H9 (cell line): ENCODE measurements at regions not wholly inside any gene's neighbourhood (a gene's known extent, or its start where the extent isn't known, plus 50 kb on each side); places are given as distances from the start of the nearest gene placed in this dataset.

Experiments
- DNase-seq: peaks from one replicate; pipeline ENCODE4 v3.0.0-alpha.2; 2017
- H2AFZ ChIP-seq: one replicate; pipeline ENCODE4 v1.6.1; 2013; ENCODE audit warnings: mild to moderate bottlenecking, low read length, control low read depth, moderate library complexity
- H2AK5ac ChIP-seq: 2 replicates; pipeline ENCODE4 v1.6.1; 2013; ENCODE audit warnings: low read length, control low read depth, mixed read lengths; ENCODE audit not compliant: insufficient read length
- H2BK120ac ChIP-seq: one replicate; pipeline ENCODE4 v1.6.1; 2013; ENCODE audit warnings: low read depth, mild to moderate bottlenecking, low read length, control low read depth, inconsistent platforms; ENCODE audit not compliant: poor library complexity, severe bottlenecking
- H2BK12ac ChIP-seq: 2 replicates; pipeline ENCODE4 v1.6.1; 2013; ENCODE audit warnings: low read length, control low read depth, mixed read lengths, low read depth; ENCODE audit not compliant: insufficient read length
- H2BK15ac ChIP-seq: 2 replicates; pipeline ENCODE4 v1.6.1; 2013; ENCODE audit warnings: low read depth, low read length, control low read depth
- H2BK20ac ChIP-seq: one replicate; pipeline ENCODE4 v1.6.1; 2013; ENCODE audit warnings: low read depth, mild to moderate bottlenecking, low read length, control low read depth, inconsistent platforms; ENCODE audit not compliant: poor library complexity, severe bottlenecking
- H2BK5ac ChIP-seq: 2 replicates; pipeline ENCODE4 v1.6.1; 2013; ENCODE audit warnings: low read length, control low read depth, mixed read lengths; ENCODE audit not compliant: insufficient read length
- H3K14ac ChIP-seq: 2 replicates; pipeline ENCODE4 v1.6.1; 2013; ENCODE audit warnings: low read length, control low read depth; ENCODE audit not compliant: insufficient read depth
- H3K18ac ChIP-seq: 2 replicates; pipeline ENCODE4 v1.6.1; 2013; ENCODE audit warnings: low read depth, mild to moderate bottlenecking, mixed read lengths, low read length, control low read depth; ENCODE audit not compliant: insufficient read length
- H3K23ac ChIP-seq: 2 replicates; pipeline ENCODE4 v1.6.1; 2013; ENCODE audit warnings: low read length, control low read depth, mixed read lengths, low read depth; ENCODE audit not compliant: insufficient read length
- H3K23me2 ChIP-seq: 2 replicates; pipeline ENCODE4 v1.6.1; 2013; ENCODE audit warnings: low read depth, mild to moderate bottlenecking, mixed read lengths, low read length, control low read depth; ENCODE audit not compliant: insufficient read length, poor library complexity, severe bottlenecking
- H3K27ac ChIP-seq: 2 replicates; pipeline ENCODE4 v1.5.1; 2013; ENCODE audit warnings: low read length, control low read depth, mixed read lengths, low read depth; ENCODE audit not compliant: insufficient read length
- H3K27me3 ChIP-seq: 2 replicates; pipeline ENCODE4 v1.6.1; 2013; ENCODE audit warnings: low read length, control low read depth, inconsistent platforms; ENCODE audit not compliant: insufficient read depth
- H3K4ac ChIP-seq: 2 replicates; pipeline ENCODE4 v1.6.1; 2013; ENCODE audit warnings: low read depth, mild to moderate bottlenecking, control low read depth, inconsistent platforms, low read length, moderate library complexity
- H3K4me1 ChIP-seq: 2 replicates; pipeline ENCODE4 v1.6.1; 2013; ENCODE audit warnings: low read length, control low read depth, inconsistent platforms; ENCODE audit not compliant: insufficient read depth
- H3K4me2 ChIP-seq: 2 replicates; pipeline ENCODE4 v1.6.1; 2013; ENCODE audit warnings: low read length, control low read depth, mixed read lengths; ENCODE audit not compliant: insufficient read length, insufficient read depth
- H3K56ac ChIP-seq: 2 replicates; pipeline ENCODE4 v1.6.1; 2013; ENCODE audit warnings: low read depth, mild to moderate bottlenecking, mixed read lengths, low read length, control low read depth; ENCODE audit not compliant: insufficient read length
- H3K79me1 ChIP-seq: 2 replicates; pipeline ENCODE4 v1.6.1; 2013; ENCODE audit warnings: low read depth, mild to moderate bottlenecking, moderate library complexity, low read length, control low read depth, inconsistent platforms; ENCODE audit not compliant: insufficient read depth, poor library complexity, severe bottlenecking
- H3K79me2 ChIP-seq: 2 replicates; pipeline ENCODE4 v1.6.1; 2013; ENCODE audit warnings: low read length, control low read depth, inconsistent platforms; ENCODE audit not compliant: insufficient read depth
- H3K9ac ChIP-seq: 2 replicates; pipeline ENCODE4 v1.6.1; 2013; ENCODE audit warnings: low read length, control low read depth, mixed read lengths; ENCODE audit not compliant: insufficient read length; ENCODE audit errors: extremely low read depth
- H3K9me3 ChIP-seq: one replicate; pipeline ENCODE4 v1.6.1; 2013; ENCODE audit warnings: low read depth, low read length, inconsistent platforms; ENCODE audit not compliant: control insufficient read depth
- H3T11ph ChIP-seq: one replicate; pipeline ENCODE4 v1.6.1; 2013; ENCODE audit warnings: mild to moderate bottlenecking, low read length, control low read depth, inconsistent platforms
- H4K20me1 ChIP-seq: one replicate; pipeline ENCODE4 v1.6.1; 2013; ENCODE audit not compliant: control insufficient read depth, insufficient read length, insufficient read depth
- H4K5ac ChIP-seq: 2 replicates; pipeline ENCODE4 v1.6.1; 2013; ENCODE audit warnings: low read depth, mild to moderate bottlenecking, mixed read lengths, low read length, control low read depth; ENCODE audit not compliant: insufficient read length
- H4K8ac ChIP-seq: replicated peaks from 2 replicates; pipeline ENCODE4 v1.6.1; 2013; ENCODE audit warnings: low read length, control low read depth, mixed read lengths, low read depth; ENCODE audit not compliant: insufficient read length
- H4K91ac ChIP-seq: 2 replicates; pipeline ENCODE4 v1.6.1; 2013; ENCODE audit warnings: low read depth, mild to moderate bottlenecking, moderate library complexity, mixed read lengths, low read length, control low read depth; ENCODE audit not compliant: insufficient read length
- H3K27ac Mint-ChIP-seq, 3 experiments: 2 replicates in 2 of 3; 3 replicates in 1 of 3; pipeline ENCODE4 v1.8.0; 2020 to 2021; ENCODE audit warnings: mixed read lengths in 3 of 3, mild to moderate bottlenecking in 1 of 3, moderate library complexity in 1 of 3
- H3K27me3 Mint-ChIP-seq: 2 replicates; pipeline ENCODE4 v1.8.0; 2021; ENCODE audit warnings: low read depth, mild to moderate bottlenecking, moderate library complexity, mixed read lengths
- H3K36me3 Mint-ChIP-seq, 3 experiments: 2 replicates in 2 of 3; 3 replicates in 1 of 3; pipeline ENCODE4 v1.8.0; 2020 to 2021; ENCODE audit warnings: low read depth in 3 of 3, mixed read lengths in 3 of 3; ENCODE audit not compliant: insufficient read depth in 1 of 3
- H3K4me1 Mint-ChIP-seq, 2 experiments: 2 replicates each; pipeline ENCODE4 v1.8.0; 2020; ENCODE audit warnings: mixed read lengths in 2 of 2
- H3K4me3 Mint-ChIP-seq, 2 experiments: 2 replicates in 1 of 2; 3 replicates in 1 of 2; pipeline ENCODE4 v1.8.0; 2020 to 2021; ENCODE audit warnings: mild to moderate bottlenecking in 2 of 2, mixed read lengths in 2 of 2, moderate library complexity in 1 of 2
- H3K9me3 Mint-ChIP-seq, 2 experiments: 2 replicates in 1 of 2; 3 replicates in 1 of 2; pipeline ENCODE4 v1.8.0; 2020; ENCODE audit warnings: mild to moderate bottlenecking in 2 of 2, mixed read lengths in 2 of 2, moderate library complexity in 1 of 2
- WGBS: extraction: QIAGEN DNeasy Blood & Tissue Kit; methylation state at CpG from one replicate; pipeline ENCODE4 v1.1.7; 2013; ENCODE audit warnings: missing lambda C conversion rate, low lambda C conversion rate, mixed read lengths; ENCODE audit not compliant: insufficient read length; ENCODE audit errors: extremely low coverage; 5-methylcytosine and 5-hydroxymethylcytosine counted together
- TF ChIP-seq, protein P1 (sequence below): fragments of 200-600 bp; sonication (generic); conservative IDR thresholded peaks from 3 replicates; pipeline ENCODE4 v1.8.0; 2021; ENCODE audit warnings: antibody characterized with exemption, mild to moderate bottlenecking

GRCh38 chr2:116366212-116366611 lies 1448.3 kb upstream of the DDX18 start:
- Mint-ChIP-seq H3K36me3 (no peaks in the 10 kb centered on the region; a peak in 1 of 7 replicates), H3K9me3 (peaks cover 9 to 15% of the 10 kb centered on the region in 2 experiments; a peak in 2 of 5 replicates), H3K4me3 (no peak overlapping the region), H3K27ac (no peak overlapping the region), H3K4me1 (peaks cover 0 to 6% of the 10 kb centered on the region in 2 experiments; a peak in 2 of 4 replicates), H3K27me3 (no peaks in the 10 kb centered on the region)
- Histone ChIP-seq H3K27me3 (no peaks in the 10 kb centered on the region), H3K9me3 (no peaks in the 10 kb centered on the region), H2BK12ac (no peak overlapping the region), H2AFZ (no peak overlapping the region), H3K23ac (no peak overlapping the region), H3K14ac (no peak overlapping the region), H4K8ac (no peak overlapping the region), H2BK15ac (no peak overlapping the region), H4K91ac (no peak overlapping the region), H3K27ac (no peak overlapping the region), H3K79me1 (no peaks in the 10 kb centered on the region), H2BK120ac (no peak overlapping the region), H3K79me2 (no peaks in the 10 kb centered on the region), H3T11ph (no peak overlapping the region), H3K4ac (no peak overlapping the region), H4K5ac (no peak overlapping the region), H4K20me1 (no peaks in the 10 kb centered on the region), H3K9ac (no peak overlapping the region), H3K4me2 (no peak overlapping the region), H2AK5ac (no peak overlapping the region), H2BK20ac (no peak overlapping the region), H2BK5ac (no peak overlapping the region), H3K56ac (no peak overlapping the region), H3K18ac (no peak overlapping the region), H3K4me1 (no peaks in the 10 kb centered on the region), H3K23me2 (no peaks in the 10 kb centered on the region)
- no CpG with 5 or more reads among the region's 6 CpGs for WGBS
- TF ChIP-seq, protein P1, sequence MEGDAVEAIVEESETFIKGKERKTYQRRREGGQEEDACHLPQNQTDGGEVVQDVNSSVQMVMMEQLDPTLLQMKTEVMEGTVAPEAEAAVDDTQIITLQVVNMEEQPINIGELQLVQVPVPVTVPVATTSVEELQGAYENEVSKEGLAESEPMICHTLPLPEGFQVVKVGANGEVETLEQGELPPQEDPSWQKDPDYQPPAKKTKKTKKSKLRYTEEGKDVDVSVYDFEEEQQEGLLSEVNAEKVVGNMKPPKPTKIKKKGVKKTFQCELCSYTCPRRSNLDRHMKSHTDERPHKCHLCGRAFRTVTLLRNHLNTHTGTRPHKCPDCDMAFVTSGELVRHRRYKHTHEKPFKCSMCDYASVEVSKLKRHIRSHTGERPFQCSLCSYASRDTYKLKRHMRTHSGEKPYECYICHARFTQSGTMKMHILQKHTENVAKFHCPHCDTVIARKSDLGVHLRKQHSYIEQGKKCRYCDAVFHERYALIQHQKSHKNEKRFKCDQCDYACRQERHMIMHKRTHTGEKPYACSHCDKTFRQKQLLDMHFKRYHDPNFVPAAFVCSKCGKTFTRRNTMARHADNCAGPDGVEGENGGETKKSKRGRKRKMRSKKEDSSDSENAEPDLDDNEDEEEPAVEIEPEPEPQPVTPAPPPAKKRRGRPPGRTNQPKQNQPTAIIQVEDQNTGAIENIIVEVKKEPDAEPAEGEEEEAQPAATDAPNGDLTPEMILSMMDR: no peak
- no peak for DNase-seq
